ENCODE measurements at regions not wholly inside any gene's neighbourhood (a gene's known extent, or its start where the extent isn't known, plus 50 kb on each side); places are given as distances from the start of the nearest gene placed in this dataset.

- TF ChIP-seq, protein P1, sequence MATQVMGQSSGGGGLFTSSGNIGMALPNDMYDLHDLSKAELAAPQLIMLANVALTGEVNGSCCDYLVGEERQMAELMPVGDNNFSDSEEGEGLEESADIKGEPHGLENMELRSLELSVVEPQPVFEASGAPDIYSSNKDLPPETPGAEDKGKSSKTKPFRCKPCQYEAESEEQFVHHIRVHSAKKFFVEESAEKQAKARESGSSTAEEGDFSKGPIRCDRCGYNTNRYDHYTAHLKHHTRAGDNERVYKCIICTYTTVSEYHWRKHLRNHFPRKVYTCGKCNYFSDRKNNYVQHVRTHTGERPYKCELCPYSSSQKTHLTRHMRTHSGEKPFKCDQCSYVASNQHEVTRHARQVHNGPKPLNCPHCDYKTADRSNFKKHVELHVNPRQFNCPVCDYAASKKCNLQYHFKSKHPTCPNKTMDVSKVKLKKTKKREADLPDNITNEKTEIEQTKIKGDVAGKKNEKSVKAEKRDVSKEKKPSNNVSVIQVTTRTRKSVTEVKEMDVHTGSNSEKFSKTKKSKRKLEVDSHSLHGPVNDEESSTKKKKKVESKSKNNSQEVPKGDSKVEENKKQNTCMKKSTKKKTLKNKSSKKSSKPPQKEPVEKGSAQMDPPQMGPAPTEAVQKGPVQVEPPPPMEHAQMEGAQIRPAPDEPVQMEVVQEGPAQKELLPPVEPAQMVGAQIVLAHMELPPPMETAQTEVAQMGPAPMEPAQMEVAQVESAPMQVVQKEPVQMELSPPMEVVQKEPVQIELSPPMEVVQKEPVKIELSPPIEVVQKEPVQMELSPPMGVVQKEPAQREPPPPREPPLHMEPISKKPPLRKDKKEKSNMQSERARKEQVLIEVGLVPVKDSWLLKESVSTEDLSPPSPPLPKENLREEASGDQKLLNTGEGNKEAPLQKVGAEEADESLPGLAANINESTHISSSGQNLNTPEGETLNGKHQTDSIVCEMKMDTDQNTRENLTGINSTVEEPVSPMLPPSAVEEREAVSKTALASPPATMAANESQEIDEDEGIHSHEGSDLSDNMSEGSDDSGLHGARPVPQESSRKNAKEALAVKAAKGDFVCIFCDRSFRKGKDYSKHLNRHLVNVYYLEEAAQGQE (IDR thresholded peaks at IDR 0.05; ENCODE audit: insufficient read depth in 1 of 2, low read depth in 2 of 2, low read length in 2 of 2): no peak
- TF ChIP-seq POLR2AphosphoS5 (IDR thresholded peaks at IDR 0.05; ENCODE audit: low read depth, low read length) (no peak), TAF1 (IDR thresholded peaks at IDR 0.05; ENCODE audit: borderline replicate concordance, insufficient read depth, low read length) (no peak), SIN3A (IDR thresholded peaks at IDR 0.05; ENCODE audit: borderline replicate concordance, insufficient read depth, low read length) (no peak), FOXP2 (optimal IDR thresholded peaks at IDR 0.05; ENCODE audit: borderline replicate concordance, extremely low read depth, extremely low read length, insufficient read depth) (no peak)
Observed at GRCh38 chr7:138378741-138379559, 81.1 kb upstream of the TRIM24 start.

DNA sequence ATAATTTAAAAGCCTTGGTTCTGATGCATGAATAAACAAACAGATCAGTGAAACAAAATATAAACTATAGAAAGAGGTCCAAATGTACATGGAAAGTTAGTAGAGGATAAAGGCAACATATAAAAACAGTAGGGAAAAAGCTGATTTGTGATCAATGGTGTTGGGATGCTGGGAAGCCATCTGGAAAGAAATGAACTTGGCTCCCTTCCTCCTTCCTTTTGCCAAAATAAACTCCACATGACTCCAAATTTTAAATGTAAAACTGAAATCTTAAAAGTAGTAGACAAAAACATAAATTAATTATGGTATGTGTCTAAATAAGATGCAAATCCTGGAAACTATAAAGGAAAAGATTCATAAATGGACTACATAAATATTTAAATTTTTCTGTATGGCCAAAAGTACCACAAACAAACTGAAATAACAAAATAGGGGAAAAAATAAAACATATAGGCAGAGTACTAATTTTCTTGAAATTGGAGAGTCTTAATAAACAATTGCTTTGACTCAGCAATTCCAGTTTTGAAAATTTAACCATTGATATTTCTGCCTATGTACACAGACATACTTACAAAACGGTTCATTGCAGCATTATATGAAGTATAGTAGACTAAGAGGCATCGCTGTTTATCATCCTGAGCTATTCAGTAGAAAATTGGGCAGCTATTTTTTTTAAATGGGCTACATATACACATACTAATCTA lies 77.0 kb upstream of the TRIM24 start:
- TF ChIP-seq TAF1 (IDR thresholded peaks at IDR 0.05; ENCODE audit: borderline replicate concordance, insufficient read depth, low read length): no peak
- no peak for TF ChIP-seq FOXP2 (optimal IDR thresholded peaks at IDR 0.05; ENCODE audit: borderline replicate concordance, extremely low read depth, extremely low read length, insufficient read depth)
- TF ChIP-seq, protein P1 (IDR thresholded peaks at IDR 0.05; ENCODE audit: insufficient read depth in 1 of 2, low read depth in 2 of 2, low read length in 2 of 2): no peak
- no peak for TF ChIP-seq SIN3A (IDR thresholded peaks at IDR 0.05; ENCODE audit: borderline replicate concordance, insufficient read depth, low read length)
- TF ChIP-seq POLR2AphosphoS5 (IDR thresholded peaks at IDR 0.05; ENCODE audit: low read depth, low read length): no peak

GRCh38 chr7:138386821-138387220 lies 73.2 kb upstream of the TRIM24 start:
- TF ChIP-seq, protein P1 (IDR thresholded peaks at IDR 0.05; ENCODE audit: insufficient read depth in 1 of 2, low read depth in 2 of 2, low read length in 2 of 2): no peak
- no peak for TF ChIP-seq SIN3A (IDR thresholded peaks at IDR 0.05; ENCODE audit: borderline replicate concordance, insufficient read depth, low read length)
- TF ChIP-seq FOXP2 (optimal IDR thresholded peaks at IDR 0.05; ENCODE audit: borderline replicate concordance, extremely low read depth, extremely low read length, insufficient read depth): no peak
- no peak for TF ChIP-seq TAF1 (IDR thresholded peaks at IDR 0.05; ENCODE audit: borderline replicate concordance, insufficient read depth, low read length)
- no peak for TF ChIP-seq POLR2AphosphoS5 (IDR thresholded peaks at IDR 0.05; ENCODE audit: low read depth, low read length)

GRCh38 chr7:138387755-138388475 lies 72.1 kb upstream of the TRIM24 start:
- TF ChIP-seq FOXP2 (optimal IDR thresholded peaks at IDR 0.05; ENCODE audit: borderline replicate concordance, extremely low read depth, extremely low read length, insufficient read depth): no peak
- TF ChIP-seq TAF1 (IDR thresholded peaks at IDR 0.05; ENCODE audit: borderline replicate concordance, insufficient read depth, low read length): no peak
- TF ChIP-seq SIN3A (IDR thresholded peaks at IDR 0.05; ENCODE audit: borderline replicate concordance, insufficient read depth, low read length): no peak
- TF ChIP-seq, protein P1 (IDR thresholded peaks at IDR 0.05; ENCODE audit: insufficient read depth in 1 of 2, low read depth in 2 of 2, low read length in 2 of 2): no peak
- TF ChIP-seq POLR2AphosphoS5 (IDR thresholded peaks at IDR 0.05; ENCODE audit: low read depth, low read length): no peak
